ENCODE measurements at regions not wholly inside any gene's neighbourhood (a gene's known extent, or its start where the extent isn't known, plus 50 kb on each side); places are given as distances from the start of the nearest gene placed in this dataset.

GRCh38 chr6:90896075-90896547, 309.2 kb upstream of the MAP3K7 start:
- no peak for FAIRE-seq
- SMC1A ChIA-PET (ENCODE audit: uncharacterized antibody, unreplicated experiment), result no interaction called here

More at GRCh38 chr6:90896075-90896547, 309.2 kb upstream of the MAP3K7 start:
- BruUV-seq (replicated peaks), result no TSS peak
- WGBS (ENCODE audit: insufficient coverage, insufficient replicate concordance, low lambda C conversion rate, missing lambda C conversion rate), result 3% methylated on average over 3 of the region's 3 CpGs
- H3K36me3 ChIP-seq (ENCODE audit: control insufficient read depth in 2 of 2, insufficient read depth in 2 of 2, low read length in 1 of 2), result no peaks in the 10 kb centered on the region
- H3K27me3 ChIP-seq (replicated peaks in 1 of 2; ENCODE audit: control insufficient read depth in 2 of 2, insufficient read depth in 2 of 2, low read length in 1 of 2), result no peaks in the 10 kb centered on the region; a peak in 1 of 4 replicates
- H3K9me3 ChIP-seq (replicated peaks; ENCODE audit: control insufficient read depth, insufficient read depth, low read length), result no peaks in the 10 kb centered on the region
- no peaks in the 10 kb centered on the region for H3K79me2 ChIP-seq (ENCODE audit: control insufficient read depth, insufficient read depth, low read length)
- intact Hi-C loops (cut with micrococcal nuclease; ENCODE audit: unreplicated experiment) (no loop called here), in situ Hi-C loops (cut with MboI) (no loop called here)
- no peak for ATAC-seq
- H3K9ac ChIP-seq (ENCODE audit: control insufficient read depth, insufficient read depth, low read length), result no peak overlapping the region
- no peak for DNase-seq (ENCODE audit: low read depth, low spot score)
- H3K4me3 ChIP-seq, result no peak overlapping the region
- CTCF ChIA-PET, result no interaction called here
- no peak overlapping the region for H3K27ac ChIP-seq (ENCODE audit: control insufficient read depth, insufficient read depth)
- H2AFZ ChIP-seq (ENCODE audit: control insufficient read depth, low read depth, low read length), result no peak overlapping the region
- H3K4me1 ChIP-seq (ENCODE audit: control insufficient read depth, insufficient read depth, low read length), result no peaks in the 10 kb centered on the region
- TF ChIP-seq CEBPZ (IDR thresholded peaks at IDR 0.05; ENCODE audit: low read depth, low read length) (no peak), BHLHE40 (IDR thresholded peaks at IDR 0.05; ENCODE audit: borderline replicate concordance in 1 of 2, low read depth in 2 of 2, low read length in 1 of 2) (no peak), CBX5 (IDR thresholded peaks at IDR 0.05; ENCODE audit: low read depth) (no peak), ZNF274 (IDR thresholded peaks at IDR 0.05; ENCODE audit: insufficient read depth, insufficient read length) (no peak), IRF3 (IDR thresholded peaks at IDR 0.05) (no peak), PRDM15 (CRISPR knock-in tag; IDR thresholded peaks at IDR 0.05) (no peak), TCF7 (IDR thresholded peaks at IDR 0.05; ENCODE audit: borderline replicate concordance) (no peak), ZNF622 (IDR thresholded peaks at IDR 0.05) (no peak), CREB1 (IDR thresholded peaks at IDR 0.05; ENCODE audit: low read depth) (no peak), SUPT20H (IDR thresholded peaks at IDR 0.05; ENCODE audit: borderline replicate concordance, control insufficient read depth, low read depth, low read length) (no peak), SMAD1 (IDR thresholded peaks at IDR 0.05; ENCODE audit: low read depth, partially characterized antibody) (no peak)
- POLR2A ChIA-PET, result no interaction called here
- RAD21 ChIA-PET (ENCODE audit: unreplicated experiment), result no interaction called here
- no peaks in the 10 kb centered on the region for H4K20me1 ChIP-seq (ENCODE audit: control insufficient read depth, insufficient read depth)
- H3K4me2 ChIP-seq (ENCODE audit: control insufficient read depth, insufficient read depth), result no peak overlapping the region

Data from GM12878 (cell line).